ENCODE measurements at regions not wholly inside any gene's neighbourhood (a gene's known extent, or its start where the extent isn't known, plus 50 kb on each side); places are given as distances from the start of the nearest gene placed in this dataset.

- Histone ChIP-seq H3K9me3 (ENCODE audit: control insufficient read depth, insufficient read depth, low read length) (no peaks in the 10 kb centered on the region), H3K36me3 (ENCODE audit: control insufficient read depth, insufficient read depth, low read length) (no peaks in the 10 kb centered on the region), H3K4me3 (ENCODE audit: low read length) (no peak overlapping the region), H3K27ac (ENCODE audit: low read length) (no peak overlapping the region), H3K27me3 (ENCODE audit: control insufficient read depth, insufficient read depth, low read length) (no peaks in the 10 kb centered on the region), H3K4me1 (ENCODE audit: control insufficient read depth, insufficient read depth, low read length) (no peaks in the 10 kb centered on the region)
- ATAC-seq: no peak
- Mint-ChIP-seq H3K36me3 (no peaks in the 10 kb centered on the region), H3K27me3 (ENCODE audit: low read depth in 2 of 2) (no peaks in the 10 kb centered on the region), H3K9me3 (peaks cover 8 to 9% of the 10 kb centered on the region in 2 donors), H3K27ac (no peak overlapping the region), H3K4me1 (no peaks in the 10 kb centered on the region), H3K4me3 (no peak overlapping the region)
- no peak for DNase-seq
- intact Hi-C loops (cut with micrococcal nuclease): no loop called here
- no peak for TF ChIP-seq CTCF (IDR thresholded peaks at IDR 0.05)
- WGBS (ENCODE audit: insufficient coverage): 88% methylated on average over 1 of the region's 2 CpGs
These were observed 134.5 kb upstream of the NAV3 start for GRCh38 chr12:77696183-77696582.

- no peak overlapping the region for H3K27ac ChIP-seq (ENCODE audit: low read length)
- no peak overlapping the region for H3K4me3 Mint-ChIP-seq
- H3K27me3 ChIP-seq (ENCODE audit: control insufficient read depth, insufficient read depth, low read length): no peaks in the 10 kb centered on the region
- H3K4me1 Mint-ChIP-seq: no peaks in the 10 kb centered on the region
- H3K27ac Mint-ChIP-seq: no peak overlapping the region
- no peaks in the 10 kb centered on the region for H3K27me3 Mint-ChIP-seq (ENCODE audit: low read depth in 2 of 2)
- ATAC-seq: no peak
- no peak overlapping the region for H3K4me3 ChIP-seq (ENCODE audit: low read length)
- H3K4me1 ChIP-seq (ENCODE audit: control insufficient read depth, insufficient read depth, low read length): no peaks in the 10 kb centered on the region
- H3K36me3 Mint-ChIP-seq: no peaks in the 10 kb centered on the region
- no peak for DNase-seq
- no peaks in the 10 kb centered on the region for H3K36me3 ChIP-seq (ENCODE audit: control insufficient read depth, insufficient read depth, low read length)
- intact Hi-C loops (cut with micrococcal nuclease): no loop called here
- no peak for TF ChIP-seq CTCF (IDR thresholded peaks at IDR 0.05)
- H3K9me3 Mint-ChIP-seq: peaks cover 2 to 8% of the 10 kb centered on the region in 2 donors
- no peaks in the 10 kb centered on the region for H3K9me3 ChIP-seq (ENCODE audit: control insufficient read depth, insufficient read depth, low read length)
These were observed 141.1 kb upstream of the NAV3 start for GRCh38 chr12:77689510-77690086.

GRCh38 chr12:77687321-77687720 lies 143.4 kb upstream of the NAV3 start:
- H3K4me3 ChIP-seq (ENCODE audit: low read length): no peak overlapping the region
- Mint-ChIP-seq H3K27me3 (ENCODE audit: low read depth in 2 of 2) (no peaks in the 10 kb centered on the region), H3K9me3 (peaks cover 2 to 8% of the 10 kb centered on the region in 2 donors), H3K4me3 (no peak overlapping the region), H3K36me3 (no peaks in the 10 kb centered on the region), H3K27ac (no peak overlapping the region), H3K4me1 (no peaks in the 10 kb centered on the region)
- intact Hi-C loops (cut with micrococcal nuclease): no loop called here
- DNase-seq (no peak), ATAC-seq (no peak)
- no peaks in the 10 kb centered on the region for H3K27me3 ChIP-seq (ENCODE audit: control insufficient read depth, insufficient read depth, low read length)
- H3K36me3 ChIP-seq (ENCODE audit: control insufficient read depth, insufficient read depth, low read length): no peaks in the 10 kb centered on the region
- no peak for TF ChIP-seq CTCF (IDR thresholded peaks at IDR 0.05)
- WGBS (ENCODE audit: insufficient coverage): 89% methylated on average over 3 of the region's 3 CpGs
- H3K9me3 ChIP-seq (ENCODE audit: control insufficient read depth, insufficient read depth, low read length): no peaks in the 10 kb centered on the region
- H3K27ac ChIP-seq (ENCODE audit: low read length): no peak overlapping the region
- H3K4me1 ChIP-seq (ENCODE audit: control insufficient read depth, insufficient read depth, low read length): no peaks in the 10 kb centered on the region

- no peaks in the 10 kb centered on the region for H3K4me1 Mint-ChIP-seq
- H3K4me3 Mint-ChIP-seq: no peak overlapping the region
- Histone ChIP-seq H3K9me3 (ENCODE audit: control insufficient read depth, insufficient read depth, low read length) (no peaks in the 10 kb centered on the region), H3K4me1 (ENCODE audit: control insufficient read depth, insufficient read depth, low read length) (no peaks in the 10 kb centered on the region), H3K27me3 (ENCODE audit: control insufficient read depth, insufficient read depth, low read length) (no peaks in the 10 kb centered on the region), H3K27ac (ENCODE audit: low read length) (no peak overlapping the region), H3K4me3 (ENCODE audit: low read length) (no peak overlapping the region), H3K36me3 (ENCODE audit: control insufficient read depth, insufficient read depth, low read length) (no peaks in the 10 kb centered on the region)
- TF ChIP-seq CTCF (IDR thresholded peaks at IDR 0.05): no peak
- no peaks in the 10 kb centered on the region for H3K27me3 Mint-ChIP-seq (ENCODE audit: low read depth in 2 of 2)
- intact Hi-C loops (cut with micrococcal nuclease): no loop called here
- H3K36me3 Mint-ChIP-seq: no peaks in the 10 kb centered on the region
- ATAC-seq: no peak
- 85% methylated on average over 1 of the region's 2 CpGs for WGBS (ENCODE audit: insufficient coverage)
- no peak for DNase-seq
- no peak overlapping the region for H3K27ac Mint-ChIP-seq
- peaks cover 2 to 8% of the 10 kb centered on the region in 2 donors for H3K9me3 Mint-ChIP-seq
These were observed 143.9 kb upstream of the NAV3 start for GRCh38 chr12:77686760-77687159.
